HG02885 (cell line): ENCODE measurements at regions not wholly inside any gene's neighbourhood (a gene's known extent, or its start where the extent isn't known, plus 50 kb on each side); places are given as distances from the start of the nearest gene placed in this dataset.

ENCODE experiments used
- ATAC-seq: cut with Tn5 transposase; IDR thresholded peaks from one replicate; pipeline ENCODE4 v1.9.1; 2021; ENCODE audit warnings: mild to moderate bottlenecking; ENCODE audit not compliant: unreplicated experiment, poor library complexity

DNA sequence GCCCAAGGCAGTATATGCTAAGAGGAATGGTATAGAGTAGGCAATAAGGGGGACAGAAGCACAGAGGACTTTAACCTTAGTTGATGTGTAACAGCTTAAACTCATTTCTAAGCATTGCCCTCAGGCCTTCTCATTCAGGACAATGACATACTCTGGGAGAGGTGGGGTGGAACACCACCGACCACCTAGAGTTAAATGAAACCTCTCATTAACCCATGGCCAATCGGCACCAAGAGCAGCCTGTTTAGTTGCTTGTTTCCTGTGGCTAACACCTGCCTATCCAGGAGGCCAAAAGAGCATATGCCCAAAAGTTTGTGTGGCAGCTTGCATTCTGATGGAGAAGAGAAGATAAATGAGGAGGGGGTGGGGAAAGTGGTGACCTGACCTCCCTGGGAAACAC lies 50.0 kb downstream of the PABIR2 start:
- no peak for ATAC-seq

DNA sequence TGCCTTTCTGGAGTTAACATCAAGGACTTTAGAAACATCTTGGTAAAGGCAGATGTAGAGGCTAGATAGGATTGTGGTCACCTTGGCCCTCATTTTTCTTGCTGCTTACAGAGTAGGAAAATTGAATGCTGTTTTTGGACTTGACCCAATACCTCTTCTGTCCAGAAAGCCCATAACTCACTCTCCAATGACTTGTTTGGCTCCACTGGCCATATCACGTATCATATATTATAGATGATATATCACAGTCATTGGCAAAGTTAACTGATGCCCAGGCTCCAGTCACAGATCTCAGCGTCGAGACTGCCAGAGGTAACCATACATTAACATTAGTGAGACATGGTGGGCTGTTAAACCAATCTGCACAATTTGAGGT lies 50.6 kb downstream of the PABIR2 start:
- ATAC-seq: no peak

DNA sequence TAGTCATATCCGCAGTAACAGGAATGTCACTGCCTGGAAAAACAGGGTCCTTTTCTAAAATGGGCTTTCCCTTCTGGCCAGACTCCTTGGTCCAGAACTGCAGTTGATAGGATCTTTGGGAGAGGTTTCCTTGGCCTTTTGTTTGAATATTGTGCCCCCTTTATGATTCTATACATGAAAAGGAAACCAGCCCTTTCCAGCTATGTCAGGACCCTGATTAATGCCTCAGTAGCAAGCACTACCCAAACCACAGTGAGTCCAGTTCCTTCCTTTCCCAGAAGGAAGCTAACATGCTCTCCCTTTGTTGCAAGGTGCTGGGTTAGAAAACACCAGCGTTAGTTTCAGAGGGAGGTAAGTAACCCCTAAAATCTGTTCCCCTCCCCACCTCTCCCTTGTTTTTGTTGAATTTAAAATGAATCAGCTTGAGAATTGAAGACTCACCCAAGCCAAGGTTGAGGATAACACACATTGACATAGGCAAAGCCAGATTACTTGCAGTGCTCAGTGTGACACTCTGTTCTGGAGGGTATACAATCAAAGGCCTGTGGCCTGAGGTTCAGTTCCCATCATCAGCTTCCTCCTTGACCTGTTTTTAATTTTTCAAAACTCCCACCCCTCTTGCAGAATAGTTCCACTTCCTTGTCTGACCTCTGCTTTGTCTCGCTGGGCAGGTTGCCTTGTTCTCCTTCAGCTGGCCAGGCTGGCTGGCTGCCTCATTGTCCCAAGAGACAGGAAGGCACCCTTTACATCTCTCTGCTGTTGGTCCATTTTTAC lies 51.2 kb downstream of the PABIR2 start:
- peak; percentile 66 for ATAC-seq

DNA sequence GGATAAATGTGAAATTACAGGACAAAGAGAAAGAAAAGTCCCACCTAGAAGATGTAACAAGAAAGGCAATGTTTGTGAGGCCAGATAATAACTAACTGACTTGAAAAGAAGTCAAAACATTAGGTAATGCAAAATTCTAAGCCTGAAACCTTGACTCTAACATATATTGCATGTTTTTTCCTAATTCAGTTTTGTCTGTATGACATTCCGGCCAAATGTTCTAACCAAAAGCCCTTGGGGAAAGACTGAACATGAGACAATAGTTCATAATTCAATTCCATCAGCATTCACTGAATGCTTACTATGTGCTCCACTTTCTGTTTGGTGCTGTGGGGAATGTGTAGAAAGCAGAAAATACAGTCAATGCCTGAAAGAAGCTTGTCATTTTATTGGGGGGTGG lies 53.9 kb downstream of the PABIR2 start:
- ATAC-seq: no peak

DNA sequence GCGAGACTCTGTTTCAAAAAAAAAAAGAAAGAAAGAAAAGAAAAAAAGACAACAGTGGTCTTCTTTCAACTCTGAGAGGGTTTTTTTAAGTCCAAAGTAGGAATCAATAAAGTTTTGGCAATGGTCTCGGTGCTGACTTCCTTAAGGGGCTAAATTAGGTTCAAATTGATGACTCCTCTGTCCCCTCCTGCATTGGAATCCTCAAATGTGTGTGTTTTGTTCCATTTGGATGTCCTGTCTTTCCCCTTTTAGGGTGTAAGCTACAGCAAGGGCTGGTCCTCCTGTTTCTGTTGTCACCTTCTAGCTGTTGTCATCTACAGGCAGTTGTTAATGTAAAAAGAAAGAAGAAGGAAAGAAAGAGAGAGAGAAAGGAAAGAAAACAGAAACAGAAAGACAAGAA lies 54.4 kb downstream of the PABIR2 start:
- ATAC-seq: no peak

DNA sequence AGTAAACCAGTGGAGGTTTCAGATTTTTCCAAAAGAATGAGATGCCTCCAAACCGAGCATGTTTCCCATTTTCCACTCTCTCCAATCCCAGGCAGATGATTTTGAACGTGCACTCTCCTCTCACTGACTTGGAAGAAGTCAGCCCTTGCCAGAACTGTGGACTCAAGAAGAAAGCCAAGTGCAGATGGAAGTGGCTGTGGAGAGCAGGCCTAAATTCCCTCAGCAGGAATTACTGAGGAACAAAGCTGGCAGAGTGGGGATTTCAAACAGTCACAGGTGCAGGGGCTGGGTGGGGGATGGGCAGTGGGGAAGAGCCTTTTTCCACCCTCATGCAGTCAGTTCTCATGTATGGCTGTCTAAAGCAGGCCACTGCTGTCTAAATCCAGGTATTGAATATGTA lies 55.3 kb downstream of the PABIR2 start:
- no peak for ATAC-seq

DNA sequence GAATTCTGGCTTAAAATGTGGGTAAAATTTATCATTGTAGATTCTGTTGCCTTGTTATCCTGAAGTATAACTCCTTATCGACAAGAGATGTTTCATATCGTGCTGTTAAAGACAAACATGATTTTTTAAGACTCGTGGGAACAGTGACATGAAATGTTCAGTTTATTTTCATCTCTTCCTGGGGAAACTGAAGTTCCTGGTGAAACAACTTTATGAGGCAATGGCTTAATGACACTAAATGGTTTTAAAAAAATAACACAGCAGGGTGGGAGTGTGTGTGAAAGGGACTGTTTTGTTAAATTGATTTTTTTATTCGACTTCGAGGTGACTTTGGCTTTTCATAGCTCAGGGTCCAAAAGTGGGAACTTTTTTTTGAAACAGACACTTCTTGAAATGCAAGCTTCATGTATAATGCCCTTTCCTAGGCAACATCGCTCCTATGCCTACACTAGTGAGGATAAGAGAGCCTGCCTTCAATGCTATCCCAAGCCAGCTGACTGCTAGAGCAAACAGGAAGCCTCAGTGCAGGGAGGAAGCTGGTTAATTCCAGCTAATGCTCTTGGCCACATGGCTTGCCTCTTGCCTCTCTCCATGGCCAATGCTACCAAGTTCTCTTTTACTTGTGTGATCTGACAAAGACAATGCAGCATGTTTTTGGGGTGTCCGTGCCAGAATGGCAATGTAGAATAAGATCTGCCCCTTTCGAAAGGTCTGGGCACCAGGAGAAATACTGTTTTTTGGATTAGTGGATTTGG lies 57.8 kb downstream of the PABIR2 start:
- ATAC-seq: no peak

DNA sequence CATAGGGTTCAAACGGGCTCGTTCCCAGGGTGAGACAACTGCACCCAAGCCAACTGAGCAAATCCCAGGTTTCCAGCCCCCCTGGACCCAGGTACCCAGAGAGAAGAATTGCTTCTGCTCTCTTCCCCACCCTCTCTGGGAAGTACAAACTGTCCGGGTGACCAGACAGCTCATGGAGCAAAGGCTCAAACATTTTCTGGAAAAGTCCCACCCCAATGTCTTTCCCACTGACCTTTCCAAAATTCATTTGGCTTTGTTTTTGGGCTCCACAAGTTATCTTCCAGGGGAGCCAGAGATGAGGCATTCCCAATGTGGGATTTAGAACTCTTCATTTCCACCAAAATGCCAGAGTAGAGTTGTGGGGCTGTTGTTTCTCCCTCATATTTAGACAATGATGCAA lies 58.6 kb downstream of the PABIR2 start:
- ATAC-seq: no peak

DNA sequence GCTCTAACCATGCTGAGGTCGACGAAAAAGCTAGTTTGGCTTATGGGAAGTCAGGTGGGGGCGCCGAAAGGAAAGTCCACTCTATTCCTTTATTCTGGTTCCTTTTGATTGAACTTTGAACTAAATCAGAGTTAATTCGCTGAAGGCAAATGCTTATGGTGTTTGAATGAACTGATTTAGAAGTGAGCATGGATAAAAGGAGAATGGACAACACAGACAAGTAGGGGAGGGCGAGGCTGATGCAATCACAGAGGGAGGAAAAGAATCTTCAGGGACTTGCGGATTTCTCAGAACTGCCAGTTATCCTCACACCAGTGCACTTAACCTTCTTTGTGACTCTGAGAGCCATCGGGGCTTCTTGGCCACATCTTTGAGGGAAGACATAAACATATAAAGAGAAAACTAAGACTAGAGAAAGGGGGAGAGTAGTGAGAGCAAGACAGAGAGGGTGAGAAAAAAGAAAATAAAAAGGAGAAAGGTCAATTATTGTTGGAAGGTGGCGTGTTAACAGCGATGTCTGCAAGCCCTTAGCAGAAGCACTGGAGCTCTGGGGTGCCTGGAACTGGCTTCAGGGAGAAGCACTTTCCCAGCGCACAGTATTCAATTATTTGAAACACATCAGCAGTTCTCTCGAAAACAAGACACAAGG lies 59.2 kb downstream of the PABIR2 start:
- ATAC-seq: no peak

DNA sequence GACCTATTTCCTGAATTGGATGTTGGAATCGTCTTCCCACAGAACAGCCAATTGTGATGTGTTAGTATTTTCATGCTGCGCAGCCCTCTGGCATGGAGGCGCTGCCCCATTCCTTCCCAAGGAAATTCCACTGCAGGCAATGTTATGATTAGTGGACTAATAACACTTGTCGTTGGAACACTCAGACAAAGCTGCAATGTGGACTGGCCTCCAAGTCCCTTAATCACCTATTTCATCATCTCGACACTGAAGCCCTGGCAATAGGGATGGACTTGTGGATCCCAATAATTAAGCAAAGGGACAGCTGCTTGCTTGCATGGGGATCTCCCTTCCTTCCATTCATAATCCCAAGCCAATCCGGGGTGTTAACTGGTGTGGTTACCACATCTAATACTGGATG lies 59.9 kb downstream of the PABIR2 start:
- ATAC-seq: no peak

DNA sequence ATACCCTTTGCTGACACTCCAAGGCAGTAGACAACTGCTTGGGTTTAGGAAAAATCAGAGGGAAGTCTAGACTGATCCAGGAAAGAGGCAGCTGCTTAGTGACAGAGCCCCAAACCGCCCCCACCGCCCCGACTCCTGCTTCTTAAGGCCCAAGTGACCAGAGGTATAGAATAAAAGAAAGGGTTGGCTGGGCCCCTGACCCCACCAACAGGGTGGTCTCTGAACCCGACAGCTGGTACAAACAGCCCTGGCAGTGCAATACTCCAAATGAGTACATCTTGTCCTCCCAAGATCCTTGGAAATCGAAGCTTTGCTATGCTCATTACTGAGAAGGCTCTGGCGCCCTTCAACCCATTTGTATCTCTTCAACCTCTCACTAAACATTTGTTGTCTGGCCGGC lies 60.6 kb downstream of the PABIR2 start:
- no peak for ATAC-seq

DNA sequence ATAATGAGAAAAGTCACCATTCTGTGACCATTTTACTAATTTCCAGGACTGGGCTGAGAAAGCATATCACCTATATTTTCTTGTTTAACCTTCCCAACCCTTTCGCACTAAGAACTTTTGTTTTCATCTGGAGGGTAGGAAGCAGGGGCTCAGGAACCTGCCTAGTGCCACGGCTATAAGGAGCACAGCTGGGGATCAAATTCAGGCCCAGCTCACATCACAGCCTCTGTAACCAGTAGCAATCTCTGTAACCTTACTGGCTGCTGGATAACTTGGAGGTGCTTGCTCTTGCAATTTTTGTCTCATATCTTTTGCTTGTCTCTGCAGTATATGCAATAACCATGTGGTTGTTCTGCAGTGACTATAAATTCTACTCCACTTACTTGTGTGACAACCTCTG lies 62.0 kb downstream of the PABIR2 start:
- ATAC-seq: no peak

DNA sequence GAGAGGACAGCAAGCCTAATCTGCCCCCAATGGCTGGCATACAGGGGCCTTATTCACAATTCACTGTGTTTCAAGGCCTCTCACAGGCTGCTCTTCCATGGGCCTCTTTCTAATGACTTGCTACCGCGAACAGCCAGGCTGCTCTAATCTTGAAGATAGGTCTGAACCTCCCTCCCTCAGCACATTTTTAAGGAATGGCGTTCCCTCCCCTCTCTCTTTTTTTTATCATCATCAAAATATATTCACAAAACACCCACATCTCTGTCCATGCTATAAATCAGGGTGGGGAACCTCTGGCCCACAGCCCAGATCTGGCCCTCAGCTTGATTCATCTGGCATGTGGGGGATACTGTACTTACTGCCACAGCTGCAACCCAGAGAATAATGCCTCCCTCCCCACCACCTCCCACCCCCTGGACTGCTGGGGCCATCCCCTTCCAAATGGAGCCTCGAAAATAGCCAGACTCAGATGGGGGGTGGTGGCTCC lies 62.5 kb downstream of the PABIR2 start:
- no peak for ATAC-seq

DNA sequence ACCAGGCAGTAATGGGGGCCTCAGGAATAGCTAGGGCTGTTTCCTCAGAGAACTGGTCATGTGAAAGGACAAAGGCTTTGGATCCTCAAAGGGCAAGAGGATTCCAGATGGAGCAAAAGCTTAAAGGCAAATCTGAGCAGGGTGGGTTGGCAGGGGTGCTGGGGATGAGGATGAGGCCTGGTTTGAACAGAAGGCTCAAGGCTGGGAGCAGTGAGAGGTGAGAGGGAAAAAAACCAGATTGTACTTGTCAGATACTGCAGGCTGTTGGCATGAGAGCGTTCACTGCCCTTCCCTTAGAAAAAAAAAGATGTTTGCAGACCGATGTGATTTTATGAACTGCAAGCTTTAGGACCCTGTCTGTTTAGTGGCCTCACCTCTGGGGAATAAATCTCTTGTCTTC lies 63.4 kb downstream of the PABIR2 start:
- no peak for ATAC-seq

DNA sequence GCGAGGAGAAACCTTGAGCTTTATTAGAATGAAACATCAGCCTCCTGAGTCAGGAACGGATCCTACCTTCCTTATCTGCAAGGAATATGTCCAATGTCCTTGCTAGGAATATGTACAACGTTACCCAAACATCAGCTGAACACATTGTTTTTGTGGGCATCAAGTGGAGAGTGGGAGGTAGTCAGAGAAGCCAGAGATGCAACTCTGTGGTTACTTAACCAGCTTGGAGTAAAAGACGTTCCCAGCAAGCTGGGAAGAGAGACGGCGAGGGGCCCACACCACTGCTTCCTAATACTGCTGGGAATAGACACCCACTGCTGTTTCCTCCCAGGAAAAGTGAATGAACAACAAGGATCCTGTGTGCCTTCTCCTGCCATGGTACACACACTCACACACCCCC lies 64.3 kb downstream of the PABIR2 start:
- no peak for ATAC-seq

DNA sequence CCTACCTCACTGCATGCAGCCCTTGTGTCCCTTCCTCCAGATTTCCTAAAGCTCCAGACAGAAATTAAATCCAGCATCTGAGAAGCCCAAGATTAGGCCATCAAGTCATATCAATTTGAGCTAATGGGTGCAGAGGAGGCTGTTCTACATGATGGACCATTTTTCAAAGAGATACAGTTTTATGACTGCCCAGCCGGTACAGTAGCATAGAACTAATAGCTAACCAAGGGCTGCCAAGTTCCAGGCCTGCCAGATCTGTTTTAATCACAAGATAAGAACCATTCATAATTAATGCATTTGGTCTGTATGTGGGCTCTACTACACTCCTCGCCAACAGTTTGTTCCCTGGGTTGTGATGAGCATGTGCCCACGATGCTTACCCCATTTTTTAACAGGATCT lies 64.9 kb downstream of the PABIR2 start:
- ATAC-seq: no peak

DNA sequence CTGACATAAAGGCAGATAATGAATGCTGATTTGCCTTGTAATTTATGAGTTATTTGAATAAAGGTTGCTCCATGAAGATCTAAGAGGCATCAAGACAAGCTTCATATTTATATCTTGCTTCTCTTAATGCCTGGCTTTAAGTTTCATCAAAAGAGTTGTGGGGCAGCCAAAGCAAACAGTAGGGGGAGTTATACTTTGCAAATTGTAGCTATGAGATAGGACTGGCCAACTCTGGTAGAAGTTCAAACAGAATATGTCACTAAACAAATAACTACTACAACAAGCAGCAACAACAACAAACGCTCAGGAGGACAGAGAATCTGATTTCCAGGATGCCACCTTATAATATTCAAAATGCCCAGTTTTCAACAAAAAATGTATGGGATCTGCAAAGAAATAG lies 69.1 kb upstream of the PLAC1 start:
- no peak for ATAC-seq

DNA sequence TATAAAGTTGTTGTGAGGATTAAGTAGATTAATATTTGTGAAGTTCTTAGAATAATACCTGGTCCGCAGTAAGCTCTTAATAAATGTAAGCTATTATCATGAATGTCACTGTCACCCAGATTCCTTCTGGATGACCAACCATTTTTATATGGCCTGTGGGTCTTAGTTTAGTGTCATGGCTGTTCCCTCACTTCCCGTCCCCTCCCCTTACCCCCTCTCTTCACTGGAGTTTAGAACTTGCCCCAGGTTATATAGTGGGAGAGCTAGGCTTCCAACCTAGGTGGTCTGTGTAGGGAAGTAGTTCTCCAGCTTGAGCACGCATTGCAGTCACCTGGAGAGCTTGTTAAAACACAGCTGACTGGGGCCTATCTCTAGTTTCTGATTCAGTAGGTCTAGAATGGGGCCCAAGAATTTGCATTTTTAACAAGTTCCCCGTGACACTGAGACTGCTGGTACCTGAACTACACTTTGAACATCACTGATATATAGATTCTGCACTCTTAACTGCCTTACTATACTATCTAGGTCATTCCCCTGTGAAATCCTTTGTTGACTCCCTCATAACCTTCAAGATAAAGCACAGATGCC lies 66.9 kb upstream of the PLAC1 start:
- ATAC-seq: peak; percentile 50

DNA sequence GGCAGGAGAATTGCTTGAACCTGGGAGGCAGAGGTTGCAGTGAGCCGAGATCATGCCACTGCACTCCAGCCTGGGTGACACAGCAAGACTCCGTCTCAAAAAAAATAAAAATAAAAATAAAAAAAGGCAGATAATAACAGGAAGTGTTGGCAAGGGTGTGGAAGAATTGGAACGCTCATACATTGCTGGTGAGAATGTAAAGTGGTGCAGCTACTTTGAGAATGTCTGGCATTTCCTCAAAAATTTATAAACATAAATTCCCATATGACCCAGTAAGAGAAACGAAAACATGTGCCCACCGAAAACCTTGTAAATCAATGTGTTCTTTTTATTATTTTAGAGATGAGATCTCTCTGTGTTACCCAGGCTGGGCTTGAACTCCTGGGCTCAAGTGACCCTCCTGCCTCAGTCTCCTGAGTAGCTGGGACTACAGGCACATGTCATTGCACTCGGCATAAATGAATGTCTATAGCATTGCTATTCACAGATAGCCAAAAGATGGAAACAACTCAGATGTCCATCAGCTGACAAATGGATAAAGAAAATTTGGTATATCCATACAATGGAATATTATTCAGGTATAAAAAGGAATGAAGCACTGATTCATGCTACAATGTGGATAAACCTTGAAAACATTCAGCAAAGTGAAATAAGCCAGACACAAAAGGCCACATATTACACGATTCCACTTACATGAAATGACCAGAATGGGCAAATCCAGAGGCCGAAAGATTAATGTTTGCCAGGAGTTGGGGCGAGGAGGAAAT lies 63.7 kb upstream of the PLAC1 start:
- no peak for ATAC-seq

DNA sequence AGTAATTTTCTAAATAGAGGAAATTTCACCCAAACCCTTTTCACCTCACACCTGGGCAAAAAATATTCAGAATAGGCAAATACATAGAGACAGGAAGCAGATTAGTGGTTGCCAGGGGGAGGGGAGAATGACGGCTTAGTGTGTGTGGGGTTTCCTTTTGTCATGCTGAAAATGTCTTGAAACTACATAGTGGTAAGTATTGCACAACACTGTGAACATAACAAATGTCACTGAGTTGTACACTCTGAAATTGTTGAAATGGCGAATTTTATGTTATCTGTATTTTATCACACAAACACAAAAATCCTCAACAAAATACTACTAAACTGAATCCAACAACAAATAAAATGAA lies 60.7 kb upstream of the PLAC1 start:
- peak; percentile 72 for ATAC-seq
